Panc1 (cell line): ENCODE measurements at regions not wholly inside any gene's neighbourhood (a gene's known extent, or its start where the extent isn't known, plus 50 kb on each side); places are given as distances from the start of the nearest gene placed in this dataset.
"Not testable (repeated sequence)": the region's sequence is repeated elsewhere in the genome, so short reads cannot be mapped to it uniquely, and the experiment has no call there.

ENCODE experiments used
- ATAC-seq: fragments of 200-7000 bp; cut with Tn5 transposase; 2 replicates; pipeline ENCODE4 v1.9.1; 2020; ENCODE audit warnings: mild to moderate bottlenecking, moderate library complexity
- BruUV-seq: library from RNA; stranded (reverse); fragments of 400-500 nt; replicated peaks from 2 replicates; lab custom pipeline; 2021; lab: Mats Ljungman, UMichigan
- CTCF ChIA-PET: fragments of 300-600 bp; sonication (Branson Sonifier 250); formaldehyde crosslinking; loops from one replicate; lab custom pipeline; 2022; ENCODE audit warnings: antibody characterized with exemption; lab: Charles Lee
- POLR2A ChIA-PET: fragments of 300-600 bp; sonication (Branson Sonifier 250); formaldehyde crosslinking; loops from one replicate; lab custom pipeline; 2022; ENCODE audit warnings: antibody characterized with exemption; lab: Charles Lee
- DNase-seq: peaks from one replicate; pipeline ENCODE4 v3.0.0-alpha.2; 2010; ENCODE audit warnings: low read depth, low spot score
- H3K27ac ChIP-seq: 2 replicates; pipeline ENCODE4 v1.5.1; 2011; ENCODE audit warnings: mild to moderate bottlenecking, low read length, inconsistent platforms
- H3K27me3 ChIP-seq: fragments of 200-500 bp; sonication (Bioruptor generic); 2 replicates; pipeline ENCODE4 v1.6.0; 2014; ENCODE audit warnings: low read length, inconsistent platforms; ENCODE audit not compliant: control insufficient read depth, insufficient read depth
- H3K36me3 ChIP-seq: fragments of 200-500 bp; sonication (Bioruptor generic); 2 replicates; pipeline ENCODE4 v1.5.1; 2014; ENCODE audit warnings: inconsistent platforms, mild to moderate bottlenecking, low read length, moderate library complexity; ENCODE audit not compliant: control insufficient read depth, insufficient read depth
- H3K4me1 ChIP-seq: 2 replicates; pipeline ENCODE4 v1.5.1; 2011; ENCODE audit warnings: inconsistent platforms, mild to moderate bottlenecking, low read length, moderate library complexity; ENCODE audit not compliant: control insufficient read depth, insufficient read depth
- H3K4me3 ChIP-seq, 2 experiments: 2 replicates each; pipeline ENCODE4 v1.5.1; 2011 to 2012; ENCODE audit warnings: low read depth in 2 of 2, low read length in 2 of 2, mild to moderate bottlenecking in 2 of 2, inconsistent platforms in 1 of 2, moderate library complexity in 1 of 2
- H3K9me3 ChIP-seq: fragments of 200-500 bp; sonication (Bioruptor generic); 2 replicates; pipeline ENCODE4 v1.5.1; 2014; ENCODE audit warnings: low read depth, mild to moderate bottlenecking, inconsistent platforms, low read length, moderate library complexity; ENCODE audit not compliant: control insufficient read depth, insufficient read depth
- CTCF ChIP-seq: fragments of 450-650 bp; IDR thresholded peaks from 2 replicates; pipeline ENCODE4 v1.5.1; 2017; ENCODE audit warnings: mild to moderate bottlenecking
- POLR2AphosphoS5 ChIP-seq: IDR thresholded peaks from 2 replicates; pipeline ENCODE4 v1.6.1; 2012; ENCODE audit warnings: mild to moderate bottlenecking, low read depth, low read length, moderate library complexity
- REST ChIP-seq, 2 experiments: IDR thresholded peaks; 2 replicates each; pipeline ENCODE4 v1.6.1; 2011 to 2012; ENCODE audit warnings: low read depth in 2 of 2, control low read depth in 1 of 2, low read length in 1 of 2, mild to moderate bottlenecking in 1 of 2, moderate library complexity in 1 of 2; ENCODE audit not compliant: insufficient read depth in 1 of 2
- SIN3A ChIP-seq: IDR thresholded peaks from 2 replicates; pipeline ENCODE4 v1.6.1; 2012; ENCODE audit warnings: low read depth, mild to moderate bottlenecking, low read length, moderate library complexity, borderline replicate concordance; ENCODE audit not compliant: insufficient read depth
- TCF7L2 ChIP-seq: IDR thresholded peaks from 2 replicates; pipeline ENCODE4 v1.6.1; 2011; ENCODE audit warnings: mild to moderate bottlenecking, low read depth, low read length, inconsistent platforms
- in situ Hi-C: cut with HindIII; loops from 2 replicates; pipeline ENCODE4 v1.10.0; 2016; ENCODE audit warnings: low sequenced_read_pairs, low pct_unique_long_range_greater_than_20kb
- intact Hi-C: fragments of 100-400 bp; cut with micrococcal nuclease; formaldehyde crosslinking; loops from one replicate; pipeline ENCODE4 v1.10.0; 2022; ENCODE audit not compliant: unreplicated experiment

- BruUV-seq, H3K4me3 ChIP-seq, intact Hi-C loops, H3K27me3 ChIP-seq, H3K4me1 ChIP-seq, H3K27ac ChIP-seq, CTCF ChIA-PET, DNase-seq, H3K36me3 ChIP-seq, H3K9me3 ChIP-seq, in situ Hi-C loops, POLR2A ChIA-PET, ATAC-seq: not testable (repeated sequence)
Measured at GRCh38 chr1:22211459-22211858, 68.6 kb upstream of the WNT4 start.

- no peaks in the 10 kb centered on the region for H3K27me3 ChIP-seq
- ChIA-PET CTCF (interaction anchor here (0.8 kb wide), 1 partner anchor 63 kb away, joined by 3 read pairs; no protein-coding TSS in a partner anchor), POLR2A (no interaction called here)
- in situ Hi-C loops: no loop called here
- DNase-seq: no peak
- no peaks in the 10 kb centered on the region for H3K4me1 ChIP-seq
- H3K27ac ChIP-seq: no peak overlapping the region
- no peaks in the 10 kb centered on the region for H3K9me3 ChIP-seq
- ATAC-seq: no peak
- no peaks in the 10 kb centered on the region; the same call in 1 of the 2 replicates for H3K36me3 ChIP-seq
- no TSS peak for BruUV-seq
- intact Hi-C loops: no loop called here
- H3K4me3 ChIP-seq: no peak overlapping the region
- TF ChIP-seq CTCF (no peak), TCF7L2 (no peak), REST (IDR thresholded peaks at IDR 0.05; ENCODE audit: insufficient read depth in 1 of 2, low read depth in 2 of 2, low read length in 1 of 2) (no peak), POLR2AphosphoS5 (no peak), SIN3A (no peak)
Measured at GRCh38 chr1:22212400-22213233, 69.7 kb upstream of the WNT4 start.
